Stimulated activated CD4-positive, alpha-beta T cell treated with anti-CD3 and anti-CD28 coated beads, Interleukin-4, amount 100 ng/mL, for 24 hours (primary cell): ENCODE measurements at regions not wholly inside any gene's neighbourhood (a gene's known extent, or its start where the extent isn't known, plus 50 kb on each side); places are given as distances from the start of the nearest gene placed in this dataset.
"Not testable (repeated sequence)": the region's sequence is repeated elsewhere in the genome, so short reads cannot be mapped to it uniquely, and the experiment has no call there.

Experiments used
- DNase-seq: peaks from one replicate; pipeline ENCODE4 v3.0.0-alpha.2; 2020

DNA sequence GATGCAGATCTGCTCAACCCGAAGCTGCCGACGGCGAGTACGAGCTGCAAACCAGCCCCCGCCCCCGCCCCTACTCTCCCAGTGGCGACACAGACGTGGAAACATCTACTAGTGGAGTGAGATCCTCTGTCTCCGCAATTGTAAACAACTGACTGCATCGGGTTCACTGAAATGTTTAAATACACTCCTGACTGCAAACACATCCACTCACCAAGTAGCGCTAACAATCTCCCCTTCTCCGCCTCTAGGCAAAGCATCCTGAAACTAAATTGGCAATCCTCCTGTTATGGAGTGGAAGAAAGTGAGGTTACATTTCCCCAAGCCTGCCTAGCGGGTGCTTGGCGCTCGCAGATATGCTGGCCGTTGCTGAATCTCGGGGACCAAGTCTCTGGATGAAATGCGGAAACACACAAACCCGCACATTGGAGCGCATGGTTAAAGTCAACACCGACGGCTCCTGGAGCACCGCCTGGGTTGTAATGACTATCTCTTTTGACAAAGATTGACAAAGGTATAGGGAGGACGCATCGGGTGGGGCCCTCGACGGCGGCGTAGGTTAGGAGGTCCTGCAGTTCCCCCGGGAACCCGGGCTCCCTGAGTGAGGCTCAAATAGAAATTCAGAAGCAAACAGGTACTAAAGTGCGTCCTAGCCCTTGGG, 117.0 kb upstream of the TEX13C start:
- DNase-seq: no peak

DNA sequence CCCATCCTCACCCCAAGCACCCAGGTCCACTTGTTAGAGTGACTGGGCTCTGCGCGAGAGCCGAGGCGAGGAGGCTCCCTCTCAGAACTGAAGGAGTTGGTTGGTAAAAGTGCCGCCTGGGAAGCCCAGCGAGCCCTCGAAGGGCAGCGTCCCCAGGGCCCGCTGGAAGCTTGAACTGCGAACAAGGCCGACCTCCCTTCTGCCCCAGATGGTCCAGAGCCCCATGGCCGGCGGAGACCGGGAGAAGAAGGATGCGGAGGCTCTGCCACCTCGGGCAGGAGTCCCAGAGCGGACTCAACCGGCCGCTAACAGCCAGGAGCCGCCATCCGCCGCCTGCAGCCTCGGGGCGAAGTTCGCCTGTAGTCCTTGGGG, 116.3 kb upstream of the TEX13C start:
- no peak for DNase-seq

DNA sequence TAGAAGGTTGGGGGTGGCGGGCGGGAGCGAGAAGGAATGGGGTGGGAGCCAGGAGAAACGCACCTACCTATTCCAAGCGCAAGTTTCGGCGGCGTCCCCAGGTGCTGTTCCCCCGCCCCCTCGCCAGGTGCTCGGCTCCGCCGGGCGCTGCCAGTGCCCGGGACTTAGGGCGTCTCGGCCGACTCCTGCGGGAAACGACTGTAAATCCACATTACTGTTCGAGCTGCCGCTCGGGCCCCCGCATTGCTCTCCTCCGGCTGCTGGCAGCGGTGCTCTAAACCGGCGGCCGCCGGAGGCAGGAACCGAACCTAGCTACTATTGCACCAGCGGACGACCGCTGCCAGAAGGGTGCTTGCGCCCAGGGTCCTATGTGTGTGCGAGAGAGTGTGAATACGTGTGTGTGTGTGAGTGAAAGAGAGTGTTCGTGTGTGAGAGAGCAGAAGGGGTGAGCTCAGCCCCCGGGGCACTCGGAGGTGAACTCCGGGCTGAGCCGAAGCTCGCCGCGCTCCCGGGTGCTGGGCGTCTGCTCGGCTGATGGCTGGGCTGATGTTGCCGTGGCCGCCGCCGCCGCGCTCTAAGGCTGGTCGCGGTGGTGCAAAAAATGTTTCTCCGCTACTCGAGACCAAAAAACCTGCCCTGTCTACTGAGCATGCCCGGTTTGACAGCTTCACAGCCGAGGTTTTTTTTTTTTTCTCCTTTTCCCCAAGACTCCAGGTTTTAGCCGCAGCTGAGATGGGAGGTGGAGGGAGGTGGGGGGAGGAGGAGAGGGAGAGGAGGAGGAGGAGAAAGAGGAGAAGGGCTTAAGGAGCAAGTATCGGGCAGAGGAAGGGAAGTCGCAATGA, 115.7 kb upstream of the TEX13C start:
- DNase-seq: no peak

DNA sequence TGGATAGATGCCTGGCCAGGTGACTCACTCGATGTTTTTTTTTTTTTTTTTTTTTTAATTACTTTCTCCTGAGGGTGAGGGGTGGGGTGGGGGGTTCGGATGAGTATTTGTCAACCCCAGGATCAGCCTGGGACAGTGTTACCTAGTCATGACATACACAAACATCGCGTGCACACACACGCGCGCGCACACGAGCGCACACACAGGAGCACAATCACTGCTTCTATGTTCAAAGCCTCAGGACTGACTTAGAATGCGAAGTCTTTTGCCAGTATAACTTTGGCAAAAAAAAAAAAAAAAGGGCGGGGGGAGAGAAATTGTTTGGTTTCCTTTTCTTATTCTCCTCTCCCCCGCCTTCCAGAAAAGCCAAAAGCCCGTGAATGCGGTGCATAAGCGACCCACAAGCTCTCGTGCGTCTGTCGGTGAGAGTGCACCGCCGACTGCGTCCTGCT, 115.0 kb upstream of the TEX13C start:
- no peak for DNase-seq

DNA sequence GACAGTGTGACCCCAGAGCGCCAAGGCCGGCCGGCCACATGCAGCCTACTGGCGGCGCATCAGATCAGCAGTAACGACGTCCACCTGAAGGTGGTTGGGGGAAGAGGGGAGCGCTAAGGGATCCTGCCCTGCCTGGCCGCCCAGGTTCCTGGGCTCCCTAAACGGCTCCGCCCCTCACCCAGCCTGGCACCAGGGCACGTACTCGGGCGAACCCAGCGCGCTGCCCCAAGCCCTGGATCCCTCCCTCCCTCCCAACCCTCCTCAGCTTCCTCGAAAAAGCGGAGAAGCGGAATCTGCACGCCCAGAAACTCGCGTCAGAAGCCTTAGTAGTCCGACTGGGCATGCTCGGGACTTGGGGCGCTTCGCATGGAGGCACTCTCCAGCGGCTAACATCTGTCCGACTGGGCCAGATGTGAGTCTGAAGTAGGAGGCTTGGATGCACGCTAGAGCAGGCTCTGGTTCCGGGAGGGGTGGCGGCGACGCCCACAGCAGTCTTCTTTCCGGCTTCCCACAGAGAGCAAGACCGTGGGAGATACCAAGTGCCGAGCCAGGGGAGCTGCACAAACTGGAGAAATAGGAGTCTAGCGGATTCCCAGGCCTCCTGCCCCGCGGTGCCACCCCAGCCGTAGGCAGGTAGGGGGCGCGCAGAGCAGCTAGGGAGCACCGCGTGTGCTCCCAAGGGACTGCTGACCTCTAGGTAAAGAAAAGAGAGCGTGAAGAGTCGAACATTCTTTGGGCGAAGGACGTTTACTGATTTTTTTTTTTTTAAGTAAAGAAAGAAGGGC, 114.3 kb upstream of the TEX13C start:
- peak; percentile 3 for DNase-seq

DNA sequence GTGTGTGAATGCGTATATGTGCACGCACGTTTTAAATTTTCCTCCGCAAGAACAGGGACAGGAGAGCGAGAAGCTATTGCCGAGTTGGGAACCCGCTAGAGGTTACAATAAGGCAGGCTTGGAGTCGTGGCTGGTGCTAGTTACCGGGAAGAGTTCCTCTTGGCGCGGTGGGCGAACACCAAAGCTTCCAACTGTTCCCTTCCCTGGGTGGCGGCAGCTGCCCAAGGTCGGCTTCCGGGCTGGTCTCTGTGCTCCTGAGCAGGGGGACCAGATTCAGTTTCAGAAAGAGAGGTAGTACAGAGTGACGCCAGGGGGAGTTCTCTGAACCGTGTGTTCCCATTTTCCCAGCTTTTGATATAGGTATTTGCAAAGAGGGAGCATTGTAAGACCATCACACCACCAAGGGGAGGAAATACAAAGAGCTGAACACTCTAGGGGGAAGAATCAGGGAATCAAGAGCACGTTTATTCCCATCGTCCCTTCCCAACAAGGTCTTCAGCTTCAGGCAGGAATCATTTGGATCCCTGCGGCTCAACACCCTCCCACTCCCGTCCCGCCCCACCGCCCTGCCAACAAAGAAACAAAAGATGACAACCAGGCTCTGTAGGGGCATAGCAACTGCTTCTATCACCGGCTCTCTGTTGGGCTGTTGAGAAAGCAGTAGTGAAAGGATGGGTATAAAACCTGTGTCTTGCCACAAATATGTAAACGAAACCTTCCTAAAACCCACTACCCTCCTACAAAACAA, 113.6 kb upstream of the TEX13C start:
- no peak for DNase-seq

DNA sequence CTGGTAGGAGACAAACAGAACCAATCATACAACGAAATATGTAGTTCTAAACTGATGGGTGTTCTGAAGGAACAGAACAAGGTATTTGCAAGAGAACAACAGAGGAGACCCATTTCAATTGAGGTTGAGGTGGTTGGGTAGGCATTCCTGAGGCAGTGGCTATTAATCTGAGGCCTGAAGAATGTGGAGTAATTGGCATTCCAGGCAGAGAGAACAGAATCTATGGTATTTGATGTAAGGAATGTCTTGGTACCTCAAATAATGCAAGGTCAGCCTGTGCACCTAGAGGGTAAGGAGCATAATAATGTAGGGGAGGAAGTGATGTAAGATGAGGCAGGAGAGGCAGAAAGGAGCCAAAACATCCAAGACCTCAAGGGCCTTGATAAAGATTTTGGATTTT, 109.5 kb upstream of the TEX13C start:
- DNase-seq: no peak

DNA sequence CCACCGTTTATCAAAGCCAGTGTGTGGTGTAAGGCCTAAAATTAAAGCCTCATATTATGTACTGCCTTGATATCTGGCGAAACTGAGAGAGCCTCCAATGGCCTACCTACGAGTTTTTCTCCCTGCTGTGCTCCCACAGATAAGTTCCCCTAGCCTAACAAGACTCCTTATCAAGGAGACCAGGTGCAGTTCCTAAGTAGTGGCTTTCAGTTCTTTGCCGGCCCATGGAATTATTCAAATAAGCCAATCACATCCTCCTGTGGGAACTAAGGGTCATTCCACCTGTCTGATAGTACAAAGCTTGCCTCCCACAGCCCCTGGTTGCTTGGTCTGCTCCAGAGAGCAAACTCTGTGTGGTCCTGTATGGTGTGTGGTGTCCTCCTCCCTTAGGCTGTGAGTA, 99.8 kb upstream of the TEX13C start:
- DNase-seq: no peak

DNA sequence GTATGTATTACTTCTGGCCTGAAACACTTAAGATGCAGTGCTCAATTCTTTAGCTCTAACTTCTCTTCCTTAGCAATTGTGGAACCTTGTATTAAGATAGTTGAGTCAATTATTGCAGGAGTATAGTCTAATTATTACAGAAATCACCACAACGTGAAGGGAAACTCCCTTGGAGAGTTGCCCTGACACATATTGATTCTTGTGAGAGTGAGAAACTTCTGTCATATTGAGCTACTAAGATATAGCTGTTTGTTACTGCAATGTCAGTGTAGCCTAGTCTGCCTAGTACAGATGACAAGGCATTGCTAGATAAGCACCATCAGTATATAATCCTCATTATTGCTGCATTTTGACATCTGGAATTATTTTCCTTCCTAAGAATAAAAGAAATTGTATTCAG, 82.7 kb upstream of the TEX13C start:
- DNase-seq: no peak

DNA sequence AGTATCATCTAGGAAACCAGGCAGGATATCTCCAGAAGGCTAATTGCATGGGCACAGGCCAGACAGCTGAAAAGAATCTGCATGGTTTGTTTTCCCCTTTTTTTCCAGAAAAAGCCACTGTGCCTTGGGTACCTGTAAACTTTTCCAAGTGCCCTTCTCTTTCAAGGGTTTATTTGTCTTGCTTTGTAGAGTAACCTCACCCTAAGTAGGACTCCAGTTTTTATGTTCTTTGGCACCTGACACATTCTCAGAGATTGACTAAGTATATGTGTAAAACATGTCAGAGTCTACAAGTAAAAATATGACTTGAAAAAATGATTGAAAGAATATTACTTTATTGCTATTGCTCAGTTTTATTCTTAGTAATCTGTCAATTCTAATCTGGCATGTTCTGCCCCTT, 70.7 kb upstream of the TEX13C start:
- no peak for DNase-seq

DNA sequence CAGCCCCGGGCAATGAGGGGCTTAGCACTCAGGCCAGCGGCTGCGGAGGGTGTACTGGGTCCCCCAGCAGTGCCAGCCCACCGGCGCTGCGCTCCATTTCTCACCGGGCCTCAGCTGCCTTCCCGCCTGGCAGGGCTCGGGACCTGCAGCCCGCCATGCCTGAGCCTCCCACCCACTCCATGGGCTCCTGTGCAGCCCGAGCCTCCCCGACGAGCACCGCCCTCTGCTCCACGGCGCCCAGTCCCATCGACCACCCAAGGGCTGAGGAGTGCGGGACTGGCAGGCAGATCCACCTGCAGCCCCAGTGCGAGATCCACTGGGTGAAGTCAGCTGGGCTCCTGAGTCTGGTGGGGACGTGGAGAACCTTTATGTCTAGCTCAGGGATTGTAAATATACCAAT, 63.9 kb upstream of the TEX13C start:
- not testable (repeated sequence) for DNase-seq

DNA sequence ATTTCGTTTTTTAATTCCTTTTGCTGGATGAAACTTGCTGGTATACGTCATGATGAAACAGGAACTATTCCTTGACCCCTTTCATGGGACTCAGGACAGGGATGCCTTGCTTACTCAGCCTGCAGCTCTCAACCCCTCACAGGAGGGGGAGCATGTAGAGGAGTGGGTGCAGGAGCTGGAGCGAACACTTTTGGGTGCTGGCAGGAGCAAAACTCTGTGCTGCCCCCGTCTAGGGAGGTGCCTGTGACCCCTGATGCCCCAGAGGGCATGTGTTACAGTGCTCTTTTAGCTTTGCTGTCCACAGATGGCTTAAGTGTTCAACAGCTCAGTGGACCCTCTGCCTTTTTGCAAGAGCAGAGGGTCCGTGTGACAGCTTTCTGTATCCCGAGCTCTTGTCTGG, 56.8 kb upstream of the TEX13C start:
- DNase-seq: no peak

DNA sequence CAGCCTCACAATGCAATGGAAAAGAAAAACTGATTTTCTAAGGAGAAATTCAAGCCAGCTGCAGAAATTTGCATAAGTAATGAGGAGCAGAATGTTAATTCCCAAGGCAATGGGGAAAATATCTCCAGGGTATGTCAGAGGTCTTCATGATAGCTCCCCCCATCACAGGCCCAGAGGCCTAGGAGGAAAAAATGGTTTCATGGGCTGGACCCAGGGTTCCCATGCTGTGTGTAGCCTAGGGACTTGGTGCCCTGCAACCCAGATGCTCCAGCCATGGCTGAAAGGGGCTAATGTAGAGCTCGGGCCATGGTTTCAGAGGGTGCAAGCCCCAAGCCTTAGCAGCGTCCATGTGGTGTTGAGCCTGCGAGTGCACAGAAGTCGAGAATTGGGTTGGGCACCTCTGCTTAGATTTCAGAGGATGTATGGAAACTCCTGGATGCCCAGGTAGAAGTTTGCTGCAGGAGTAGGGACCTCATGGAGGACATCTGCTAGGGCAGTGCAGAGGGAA, 53.5 kb upstream of the TEX13C start:
- DNase-seq: no peak
